Jurkat, Clone E6-1 (cell line): ENCODE measurements at regions not wholly inside any gene's neighbourhood (a gene's known extent, or its start where the extent isn't known, plus 50 kb on each side); places are given as distances from the start of the nearest gene placed in this dataset.

Experiments used
- DNase-seq: peaks from one replicate; pipeline ENCODE4 v3.0.0-alpha.2; 2011; ENCODE audit warnings: low read depth, low spot score
- H3K4me3 ChIP-seq: 2 replicates; pipeline ENCODE4 v1.5.1; 2011; ENCODE audit warnings: mild to moderate bottlenecking, low read length, control low read depth, moderate library complexity

DNA sequence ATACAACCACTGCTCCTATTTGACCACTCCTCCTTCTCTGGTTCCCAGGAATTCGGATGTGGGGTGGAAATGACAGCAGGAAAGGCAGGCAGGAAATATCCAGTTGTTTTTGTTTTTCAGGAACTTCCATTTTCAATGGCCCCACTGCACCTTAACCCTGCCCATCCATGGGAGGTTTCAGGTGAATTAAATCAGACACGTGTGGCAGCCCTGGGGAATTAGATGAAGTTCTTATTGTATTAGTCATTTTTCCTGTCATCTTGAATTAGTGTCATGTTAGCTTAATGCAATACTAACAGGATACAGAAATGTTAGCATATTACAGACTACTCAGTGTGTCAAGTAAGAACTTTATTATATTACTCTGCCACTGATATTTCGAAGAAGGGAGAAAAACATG, 146.4 kb downstream of the CHD9NB start:
- DNase-seq, result no peak
- H3K4me3 ChIP-seq, result no peak overlapping the region

DNA sequence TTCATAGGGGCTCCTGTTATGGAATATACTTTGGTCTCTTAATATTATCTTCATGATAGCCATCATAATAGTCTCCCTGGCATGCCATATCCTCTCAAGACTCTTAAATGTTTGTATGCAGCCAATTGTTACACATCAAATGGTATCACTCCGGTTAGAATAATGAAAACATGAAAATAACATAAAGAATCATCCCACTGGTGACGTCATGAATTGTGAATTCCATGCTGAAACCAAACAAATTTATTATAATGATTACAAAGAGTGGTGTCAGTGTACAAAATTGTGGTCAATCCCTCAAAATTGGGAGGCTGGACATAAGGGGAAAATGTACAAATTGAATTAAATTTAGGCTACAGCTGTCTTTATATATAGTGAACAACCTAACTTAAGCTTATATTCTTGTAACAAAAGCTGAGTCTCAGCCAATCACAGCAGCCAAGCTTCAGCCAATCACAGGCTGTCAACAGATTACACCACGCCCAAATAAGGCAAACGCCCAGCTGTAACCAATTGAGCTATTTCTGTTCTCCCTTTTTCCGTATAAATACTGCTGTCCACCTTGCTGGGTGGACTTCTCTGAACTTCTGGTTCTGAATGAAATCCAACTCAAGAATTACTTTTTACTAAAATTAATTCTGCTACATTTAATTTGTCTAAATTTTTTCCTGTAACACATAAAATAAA, 156.1 kb downstream of the CHD9NB start:
- DNase-seq, result no peak
- no peak overlapping the region for H3K4me3 ChIP-seq

DNA sequence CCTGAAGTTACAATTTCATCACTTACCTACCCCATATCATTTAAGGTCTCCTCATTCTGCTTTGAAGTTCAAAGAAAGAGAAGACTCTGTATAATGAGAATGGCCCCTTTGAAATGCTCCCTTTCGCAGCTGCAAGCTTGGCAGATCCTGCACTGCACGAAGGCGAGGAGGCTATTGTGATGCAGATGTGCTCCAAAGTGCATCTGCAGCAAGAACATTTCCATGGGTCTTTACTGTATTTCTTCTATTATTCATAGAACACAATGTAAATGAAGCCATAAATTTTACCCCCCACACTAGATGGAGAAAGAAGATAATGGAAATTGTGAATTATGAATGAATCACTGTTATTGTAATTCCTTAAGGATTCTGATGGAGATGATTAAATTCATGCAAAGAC, 178.7 kb downstream of the CHD9NB start:
- DNase-seq, result no peak
- no peak overlapping the region for H3K4me3 ChIP-seq

DNA sequence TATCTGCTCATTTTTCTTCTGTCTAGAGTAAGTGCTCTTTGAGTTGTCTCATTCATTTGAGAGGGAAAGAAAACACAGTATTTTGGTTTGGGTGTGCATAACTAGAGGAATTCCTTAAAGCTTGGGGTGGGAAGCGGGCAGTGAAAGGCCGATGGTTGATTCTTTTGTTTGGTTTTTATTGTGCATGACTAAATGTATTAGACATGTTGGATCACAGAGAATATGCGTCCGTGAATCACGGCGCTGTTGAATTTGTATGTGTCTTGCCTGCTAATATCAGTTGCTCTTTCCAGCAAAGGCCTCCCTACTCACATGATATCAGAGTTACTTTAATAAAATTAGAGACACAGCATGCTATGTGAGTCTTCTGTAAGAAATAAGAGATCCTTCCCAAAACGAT, 180.0 kb downstream of the CHD9NB start:
- no peak overlapping the region for H3K4me3 ChIP-seq
- DNase-seq, result no peak

DNA sequence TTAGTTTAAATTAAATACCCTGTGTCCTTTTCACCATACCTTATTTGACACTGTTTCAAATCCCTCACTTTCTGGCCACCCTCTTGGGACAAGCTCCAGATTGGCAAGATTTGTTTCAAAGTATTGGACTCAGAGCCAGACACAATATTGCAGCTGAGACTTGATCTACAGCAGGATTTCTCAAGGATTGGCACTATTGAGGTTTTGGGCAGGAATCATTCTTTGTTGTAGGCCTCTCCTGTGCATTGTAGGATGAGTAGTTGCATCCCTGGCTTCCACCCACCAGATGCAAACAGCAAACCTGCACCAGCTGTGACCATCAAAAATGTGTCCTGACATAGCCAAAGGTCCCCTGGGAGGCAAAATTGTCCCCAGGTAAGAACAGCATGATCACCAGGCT, 181.2 kb downstream of the CHD9NB start:
- no peak overlapping the region for H3K4me3 ChIP-seq
- no peak for DNase-seq

DNA sequence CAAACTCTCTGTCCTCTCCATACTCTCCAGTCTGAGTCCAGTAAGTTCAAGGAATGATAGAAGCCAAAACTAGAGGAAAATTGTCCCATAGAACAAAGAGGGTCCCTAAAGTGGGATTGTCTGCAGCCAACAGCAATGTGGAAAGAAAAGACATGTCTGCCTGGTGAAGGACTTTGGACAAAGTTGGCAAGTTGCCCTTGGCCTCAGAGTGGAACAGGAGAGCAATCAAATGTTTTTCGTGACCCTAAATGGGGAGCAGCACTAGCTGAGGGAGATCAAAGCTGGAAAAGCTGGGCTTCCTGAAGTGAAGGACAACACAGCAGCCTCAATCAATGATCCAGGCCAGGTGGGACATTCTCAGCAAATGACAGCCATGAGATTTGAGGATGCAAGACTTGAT, 183.5 kb downstream of the CHD9NB start:
- DNase-seq, result no peak
- H3K4me3 ChIP-seq, result no peak overlapping the region

DNA sequence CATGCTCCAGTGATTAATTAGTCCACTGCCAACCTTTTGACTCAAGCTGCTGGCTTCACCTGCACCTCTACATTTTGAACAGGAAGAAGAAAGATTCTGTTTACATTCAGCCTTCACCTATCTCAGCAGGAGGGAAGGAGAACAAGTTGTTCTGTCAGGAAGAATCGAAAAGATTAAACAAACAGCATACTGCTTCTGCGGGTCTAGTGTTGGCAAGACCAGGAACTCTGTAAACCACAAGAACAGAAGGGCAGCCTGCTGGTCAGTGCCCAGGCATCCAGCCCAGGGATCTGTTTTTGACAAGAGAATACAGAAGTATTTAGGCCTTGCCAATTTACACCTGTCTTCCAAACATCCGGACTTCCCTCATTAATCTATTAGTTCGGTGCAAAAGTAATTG, 189.7 kb downstream of the CHD9NB start:
- no peak for DNase-seq
- H3K4me3 ChIP-seq, result no peak overlapping the region

DNA sequence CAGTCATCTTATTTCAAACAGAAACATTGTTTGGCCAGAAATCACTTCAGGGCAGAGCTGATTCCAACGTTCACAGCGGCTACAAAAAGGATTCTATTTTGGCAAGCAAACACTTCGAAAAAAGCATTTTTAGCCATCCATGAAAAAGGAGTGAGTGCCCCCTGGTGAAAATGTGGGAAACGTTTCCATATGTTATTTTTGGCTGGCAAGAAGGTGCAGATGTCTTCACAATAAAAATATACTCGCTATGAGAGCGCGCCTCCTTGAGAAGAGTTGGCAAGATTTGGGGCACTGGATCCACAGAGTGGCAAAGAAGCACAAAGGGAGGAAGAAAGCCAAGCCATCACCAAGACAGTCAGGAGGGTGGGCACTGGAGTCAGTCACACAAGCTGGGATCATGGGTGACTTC, 191.1 kb downstream of the CHD9NB start:
- H3K4me3 ChIP-seq, result no peak overlapping the region
- no peak for DNase-seq

DNA sequence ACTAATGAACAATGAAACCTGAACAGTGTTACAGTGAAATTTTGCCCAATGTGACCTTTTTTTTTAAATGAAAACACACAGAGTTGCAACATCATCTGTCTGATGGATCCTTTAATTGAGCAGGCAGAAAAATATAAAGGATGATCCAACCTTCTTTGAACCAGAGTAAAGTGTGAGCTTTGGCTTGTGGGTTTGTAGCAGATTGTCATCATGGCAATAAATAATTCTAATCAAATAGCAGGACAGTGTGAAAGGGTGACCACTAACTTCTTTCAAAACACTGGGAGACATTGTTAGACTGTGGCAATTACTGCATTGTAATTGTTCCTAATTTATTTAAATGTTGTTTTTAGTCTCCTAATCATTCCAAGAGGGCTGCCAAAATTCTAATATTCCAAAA, 197.2 kb downstream of the CHD9NB start:
- H3K4me3 ChIP-seq, result no peak overlapping the region
- no peak for DNase-seq

DNA sequence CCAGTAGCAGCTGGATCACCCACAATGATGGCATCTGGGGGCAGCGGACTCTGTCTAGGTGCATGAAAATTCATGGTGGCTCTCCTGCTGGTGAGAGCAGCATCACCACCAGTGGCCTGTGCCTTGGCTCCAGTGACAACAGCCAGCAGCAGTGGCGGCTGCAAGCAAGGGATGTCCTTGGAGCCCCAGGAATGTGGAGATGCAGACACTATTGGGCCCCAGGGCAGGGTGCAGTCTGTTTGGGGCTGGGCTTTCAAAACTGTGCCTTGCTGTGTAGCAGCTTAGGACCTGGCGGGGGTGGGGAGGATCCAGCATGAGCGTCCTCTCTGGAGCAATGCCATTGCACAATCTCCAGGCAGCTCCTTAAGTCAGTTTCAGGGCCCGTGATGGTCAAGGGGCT, 199.7 kb downstream of the CHD9NB start:
- no peak for DNase-seq
- no peak overlapping the region for H3K4me3 ChIP-seq

DNA sequence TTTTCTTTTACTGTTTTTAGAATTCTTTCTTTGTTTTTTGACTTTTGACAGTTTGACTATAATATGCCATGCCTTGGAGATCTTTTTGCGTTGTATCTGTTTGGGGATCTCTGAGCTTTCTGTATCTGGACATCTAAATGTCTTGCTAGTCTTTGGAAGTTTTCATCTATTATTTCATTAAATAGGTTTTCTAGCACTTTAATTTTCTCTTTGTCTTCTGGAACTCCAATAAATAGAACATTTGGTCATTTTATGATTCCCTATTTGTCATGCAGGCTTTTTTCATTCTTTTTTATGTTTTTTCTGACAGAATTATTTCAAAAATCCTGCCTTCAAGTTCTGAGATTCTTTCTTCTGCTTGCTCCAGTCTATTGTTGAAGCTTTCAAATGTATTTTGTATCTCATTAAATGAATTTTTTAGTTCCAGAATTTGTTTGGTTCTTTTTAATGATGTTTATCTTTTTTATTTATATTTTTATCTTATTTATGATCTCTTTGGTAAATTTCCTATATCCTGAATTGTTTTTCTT, 201.4 kb downstream of the CHD9NB start:
- H3K4me3 ChIP-seq, result no peak overlapping the region
- DNase-seq, result no peak

DNA sequence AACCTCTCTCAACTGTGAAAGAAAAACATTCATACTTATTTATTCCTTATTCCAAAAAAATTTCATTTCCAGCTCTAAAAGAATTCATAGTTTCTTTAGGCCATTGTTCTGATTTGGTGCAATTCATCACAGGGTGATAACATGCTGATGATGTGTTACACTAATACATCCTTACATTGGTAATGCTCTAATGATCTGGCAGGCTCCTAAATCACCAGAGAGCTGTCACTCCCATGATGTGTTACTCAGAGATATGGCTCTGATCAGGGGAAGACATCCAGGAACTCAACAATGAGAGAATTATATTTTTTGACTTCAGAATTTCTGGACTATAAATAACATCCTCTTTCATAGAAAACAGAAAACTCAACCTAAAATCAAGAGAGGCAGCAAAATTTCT, 209.3 kb downstream of the CHD9NB start:
- no peak overlapping the region for H3K4me3 ChIP-seq
- no peak for DNase-seq

DNA sequence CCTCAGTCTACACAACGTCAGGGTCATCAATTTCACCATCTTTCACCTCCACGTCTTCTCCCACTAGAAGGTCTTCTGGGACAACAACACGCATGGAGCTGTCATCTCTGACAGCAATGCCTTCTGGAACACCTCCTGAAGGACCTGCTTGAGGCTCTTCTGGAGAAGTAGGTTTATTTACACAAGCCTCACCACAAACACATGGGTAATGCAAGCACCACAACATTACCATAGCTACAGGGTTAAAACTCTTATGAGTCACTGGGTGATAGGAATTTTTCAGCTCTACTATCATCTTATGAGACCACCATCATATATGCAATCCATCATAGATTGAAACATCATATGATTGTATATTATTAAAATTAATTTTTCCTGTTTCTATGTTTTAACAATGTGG, 215.4 kb downstream of the CHD9NB start:
- DNase-seq, result no peak
- H3K4me3 ChIP-seq, result no peak overlapping the region

DNA sequence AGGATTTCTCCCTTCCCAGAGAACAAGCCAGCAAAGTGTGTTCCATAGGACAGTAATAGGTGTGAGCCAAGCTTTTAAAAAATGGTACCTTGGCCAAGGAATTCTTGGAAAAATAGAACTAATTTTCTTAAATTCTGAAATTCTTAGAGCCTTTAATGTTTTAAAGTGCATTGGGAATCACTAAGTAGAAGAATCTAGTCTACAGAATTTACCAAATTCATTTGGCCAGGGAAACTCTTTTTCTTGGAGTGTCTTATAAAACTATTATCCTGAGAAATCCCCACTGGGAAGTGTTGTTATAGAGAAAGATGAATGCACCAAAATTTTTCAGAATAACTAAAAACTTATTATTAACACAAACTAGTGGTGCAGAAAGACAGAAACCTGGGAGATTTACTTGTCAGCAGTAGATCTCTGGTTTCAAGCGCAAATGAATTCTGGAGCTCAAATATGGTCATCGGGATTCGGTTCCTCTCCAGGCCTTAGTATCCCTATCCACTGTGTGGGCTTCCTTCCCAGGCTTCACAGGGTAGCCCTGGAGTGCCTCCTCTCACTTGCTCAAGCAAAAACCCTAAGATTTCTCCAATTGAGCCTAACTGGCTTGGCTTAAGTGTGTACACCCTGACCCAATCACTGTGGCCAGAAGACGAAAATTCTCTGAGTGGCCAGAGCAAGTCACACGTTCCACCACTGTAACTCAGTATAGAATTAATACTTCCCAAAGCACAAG, 217.8 kb downstream of the CHD9NB start:
- no peak for DNase-seq
- no peak overlapping the region for H3K4me3 ChIP-seq

DNA sequence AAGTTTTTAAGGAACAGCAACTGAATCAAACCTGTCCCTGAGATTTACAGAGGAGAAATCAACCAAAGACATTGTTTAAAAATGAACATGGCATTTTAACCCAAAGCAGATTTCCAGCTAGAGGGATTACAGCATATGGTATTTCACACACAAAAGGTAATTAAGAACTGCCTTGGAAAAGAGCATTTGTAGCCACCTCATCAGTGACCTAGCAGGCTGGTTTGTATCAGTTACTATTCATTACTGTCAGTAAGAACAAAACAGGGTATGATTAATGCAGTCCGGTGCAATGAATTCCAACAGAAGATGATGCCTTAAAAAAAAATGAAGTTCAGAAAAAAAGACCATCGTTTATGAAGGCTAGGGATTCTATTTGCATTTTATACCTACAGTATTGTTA, 219.9 kb downstream of the CHD9NB start:
- H3K4me3 ChIP-seq, result no peak overlapping the region
- no peak for DNase-seq

DNA sequence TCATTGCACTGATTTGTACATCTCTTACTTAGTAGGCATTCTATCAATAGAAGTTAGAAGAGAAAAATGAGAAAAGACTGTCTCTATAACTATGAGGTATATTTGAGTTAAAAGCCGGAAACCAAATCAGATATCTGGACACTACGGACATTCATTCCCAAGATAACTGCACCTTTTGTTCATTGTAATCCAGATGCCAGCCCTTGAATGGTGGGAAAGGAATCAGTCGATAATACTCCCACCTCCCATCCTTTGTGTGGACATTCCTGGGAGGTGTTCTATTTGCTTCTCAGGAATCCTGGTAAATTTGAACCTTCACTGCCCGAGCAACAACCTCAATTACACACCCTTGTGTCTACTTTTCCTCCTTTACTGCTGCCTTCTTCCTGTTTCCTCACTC, 225.2 kb downstream of the CHD9NB start:
- no peak for DNase-seq

DNA sequence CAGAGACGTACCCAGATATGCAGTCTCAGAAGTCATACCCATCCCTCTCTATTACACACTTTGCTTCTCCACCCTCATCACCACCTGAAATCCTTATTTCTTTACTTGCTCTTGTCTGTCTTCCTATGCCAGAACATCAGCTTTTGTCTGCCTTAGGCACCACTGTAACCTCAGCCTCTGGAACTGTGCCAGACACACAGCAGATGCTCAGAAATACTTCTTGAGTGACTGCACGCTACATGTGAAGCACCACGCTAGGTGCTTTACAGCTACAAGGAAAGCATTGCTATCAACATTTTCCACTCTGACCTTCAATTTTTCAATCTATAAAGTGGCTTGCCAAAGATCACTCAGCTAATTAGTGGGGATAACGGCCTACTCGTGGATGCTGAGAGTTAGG, 226.8 kb downstream of the CHD9NB start:
- H3K4me3 ChIP-seq, result no peak overlapping the region
- peak; percentile 17 for DNase-seq

More for the DNA sequence above, 225.2 kb downstream of the CHD9NB start:
- no peak overlapping the region for H3K4me3 ChIP-seq

DNA sequence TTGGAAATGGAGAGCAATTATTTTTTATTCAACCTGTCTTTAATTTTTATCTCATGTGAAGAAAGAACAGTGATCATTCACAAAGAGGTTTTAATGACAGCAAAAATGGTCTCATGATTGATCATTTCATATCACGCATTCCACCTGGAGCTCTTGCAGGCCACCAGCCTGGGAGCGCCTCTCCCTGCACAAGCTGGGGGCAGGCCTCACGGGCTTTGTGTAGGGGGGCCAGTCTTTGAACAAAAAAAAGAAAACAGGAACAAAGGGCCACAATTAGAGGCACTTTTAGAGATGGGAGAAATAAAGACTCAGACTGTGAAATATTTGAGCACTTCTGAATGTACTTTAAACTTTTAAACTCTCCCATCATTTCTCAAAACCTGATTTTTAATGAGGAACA, 232.9 kb downstream of the CHD9NB start:
- DNase-seq, result no peak
- no peak overlapping the region for H3K4me3 ChIP-seq

DNA sequence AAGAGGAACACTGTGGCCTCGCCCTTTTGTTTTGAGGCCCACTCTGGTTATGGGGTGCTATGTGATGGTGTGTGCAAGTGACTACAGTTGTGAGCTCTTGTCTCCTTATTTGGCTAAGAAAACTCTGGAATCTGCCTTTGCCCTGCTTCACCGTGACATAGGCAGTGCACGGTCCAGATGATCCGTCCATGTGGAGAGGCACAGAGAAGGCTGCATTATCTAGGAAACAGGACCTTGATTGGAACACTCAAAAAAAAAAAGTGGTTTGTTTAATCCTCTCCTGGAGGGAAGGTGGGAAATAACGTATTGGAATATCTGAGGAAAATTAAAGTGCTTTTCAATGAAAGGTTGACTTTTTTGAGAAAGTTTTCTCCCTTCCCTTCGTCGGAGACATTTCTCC, 233.3 kb downstream of the CHD9NB start:
- H3K4me3 ChIP-seq, result no peak overlapping the region
- DNase-seq, result no peak

DNA sequence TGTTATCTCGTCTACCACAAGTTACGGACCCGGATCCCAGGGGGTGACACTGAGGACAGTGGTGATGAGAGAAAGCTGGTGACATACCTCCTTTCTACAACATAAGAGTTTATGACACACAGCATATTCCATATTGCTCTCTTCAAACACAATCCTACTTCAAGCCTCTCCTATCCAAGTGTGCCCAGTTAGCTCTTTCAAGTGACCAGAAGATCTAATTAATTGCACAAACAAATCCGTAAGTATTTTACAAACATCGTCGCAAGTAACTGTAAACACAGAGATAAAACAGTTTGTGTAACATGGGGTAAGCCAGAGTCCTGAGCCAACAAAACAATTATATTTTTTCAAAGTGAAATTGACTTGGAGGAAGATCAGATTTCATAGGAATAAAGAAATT, 235.0 kb downstream of the CHD9NB start:
- no peak overlapping the region for H3K4me3 ChIP-seq
- no peak for DNase-seq

DNA sequence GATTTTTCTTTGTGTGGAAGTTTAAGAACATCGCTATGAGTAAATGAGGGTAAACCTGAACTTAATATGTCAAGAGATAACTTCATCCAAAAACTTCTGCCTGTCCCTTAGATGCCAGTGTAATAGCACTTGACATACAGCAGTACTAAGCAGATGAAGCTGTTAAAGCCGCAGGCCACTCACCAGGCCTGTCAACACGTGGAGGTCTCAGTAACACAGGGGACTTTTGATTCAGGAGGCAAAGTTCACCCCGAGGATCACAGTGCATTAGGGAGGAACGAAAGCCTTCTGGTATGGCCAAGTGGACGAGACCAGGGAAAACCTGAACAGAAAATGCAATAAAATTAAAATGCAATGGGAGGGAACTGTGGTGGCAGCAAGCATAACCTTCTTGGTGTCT, 235.7 kb downstream of the CHD9NB start:
- no peak overlapping the region for H3K4me3 ChIP-seq
- no peak for DNase-seq
